ELR (cell line): ENCODE measurements at regions not wholly inside any gene's neighbourhood (a gene's known extent, or its start where the extent isn't known, plus 50 kb on each side); places are given as distances from the start of the nearest gene placed in this dataset.
"Not testable (repeated sequence)": the region's sequence is repeated elsewhere in the genome, so short reads cannot be mapped to it uniquely, and the experiment has no call there.

Source experiments
- DNase-seq: peaks from one replicate; pipeline ENCODE4 v3.0.0-alpha.2; 2015; ENCODE audit warnings: low read depth

DNA sequence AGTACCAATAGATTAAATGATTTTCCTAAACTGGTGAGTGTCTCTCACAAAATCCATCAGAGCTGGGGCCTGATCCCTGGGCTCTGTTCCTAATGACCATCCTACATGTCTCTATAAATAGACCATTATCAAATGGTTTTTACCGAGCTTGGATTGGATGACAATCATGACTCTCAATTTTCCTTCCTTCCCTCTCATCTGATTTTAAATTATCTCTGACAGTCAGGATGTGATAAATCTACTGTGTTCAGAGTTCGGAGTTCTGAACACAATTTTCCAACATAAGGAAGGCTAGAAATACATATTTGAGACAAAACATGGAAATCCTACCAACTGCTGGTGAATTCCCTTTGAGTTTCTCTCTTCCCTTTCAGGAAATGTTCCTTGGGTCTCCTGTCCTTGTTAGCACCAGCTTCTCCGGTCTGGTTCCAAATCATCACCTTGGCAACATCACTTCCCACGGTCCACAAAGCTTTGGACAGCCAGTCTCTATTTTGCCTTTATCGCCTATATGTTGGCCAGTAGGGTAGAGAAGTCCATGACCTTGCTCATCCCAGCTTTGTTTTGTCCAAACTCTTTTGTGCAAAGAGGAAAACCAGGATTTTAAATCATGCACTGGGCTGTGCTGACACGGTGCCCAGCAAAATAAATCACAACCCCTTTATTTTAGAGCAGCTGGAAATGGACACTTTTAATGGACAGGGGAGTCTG lies 139.6 kb upstream of the ITGA6 start:
- DNase-seq = no peak

DNA sequence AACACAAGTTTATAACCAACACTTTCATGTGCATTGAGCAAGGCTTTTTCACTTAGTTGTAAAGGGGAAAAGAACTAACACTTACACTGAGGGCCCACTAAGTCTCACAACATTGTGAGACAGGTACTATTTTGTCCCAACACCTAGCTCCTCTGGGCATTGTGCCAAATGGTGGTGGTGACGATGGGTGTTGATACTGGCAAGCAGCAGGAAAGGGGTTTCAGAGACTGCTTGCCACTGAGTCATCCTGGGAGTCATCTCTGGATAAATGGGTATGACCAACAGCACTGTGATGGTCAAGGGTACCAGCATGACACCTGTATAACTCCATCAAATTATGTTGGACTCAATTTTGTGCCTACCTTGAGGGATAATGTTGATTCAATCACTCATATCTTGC lies 138.8 kb upstream of the ITGA6 start:
- DNase-seq = peak; percentile 78

DNA sequence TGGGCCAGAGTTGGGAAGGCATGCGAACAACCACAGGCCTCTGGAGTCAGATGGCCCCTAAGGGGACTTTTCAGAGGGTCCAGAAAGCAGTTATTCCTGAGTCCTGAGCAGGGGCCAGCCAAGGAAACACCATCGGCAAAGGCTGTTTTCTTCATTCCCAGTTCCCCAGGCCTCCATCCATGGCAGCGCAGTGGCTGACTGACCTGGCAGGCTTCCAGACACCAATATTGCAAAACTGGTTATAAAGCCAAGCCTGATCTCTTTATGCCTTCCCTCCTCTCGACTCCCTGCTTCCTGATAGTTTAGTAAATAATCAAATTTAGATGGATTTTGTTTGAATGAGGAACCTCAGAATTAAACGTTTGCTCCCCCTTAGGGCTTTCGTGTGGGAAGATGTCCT lies 133.4 kb upstream of the ITGA6 start:
- DNase-seq = no peak

DNA sequence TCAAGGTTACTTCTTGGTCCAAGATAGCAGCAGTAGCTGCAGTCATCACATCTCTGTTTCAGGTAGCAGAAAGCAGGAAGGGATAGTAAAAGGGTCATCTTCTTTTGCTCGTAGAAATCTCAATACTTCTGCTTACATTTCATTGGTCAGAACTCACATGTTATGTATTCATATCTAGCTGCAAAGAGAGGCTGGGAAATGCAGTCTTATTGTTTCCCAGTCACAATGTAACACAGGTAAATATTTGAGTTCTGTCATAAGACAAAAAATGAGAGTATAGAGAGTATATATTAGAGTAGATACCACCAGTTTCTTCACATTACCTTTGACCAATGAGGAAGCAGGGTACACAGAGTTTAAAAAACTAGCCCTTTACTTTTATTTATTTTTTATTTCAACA lies 132.4 kb upstream of the ITGA6 start:
- no peak for DNase-seq

DNA sequence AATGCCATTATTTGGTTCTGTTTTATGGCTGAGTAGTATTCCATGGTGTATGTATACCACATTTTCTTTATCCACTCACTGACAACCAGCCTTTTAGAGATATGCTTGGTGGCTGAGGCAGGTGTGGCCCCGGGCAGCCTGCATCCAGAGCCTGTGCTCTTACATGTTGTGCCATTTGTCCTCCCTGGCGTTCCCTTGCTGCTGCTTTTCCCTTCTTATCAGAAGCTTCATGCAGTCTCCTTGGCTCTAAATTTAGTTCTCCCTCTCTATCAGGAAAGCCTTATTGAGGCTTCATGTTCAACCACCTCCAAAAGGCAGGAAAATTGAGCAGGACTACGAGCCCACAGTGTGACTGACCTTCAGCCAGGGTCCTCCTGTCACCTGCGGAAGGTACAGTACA lies 131.7 kb upstream of the ITGA6 start:
- no peak for DNase-seq

DNA sequence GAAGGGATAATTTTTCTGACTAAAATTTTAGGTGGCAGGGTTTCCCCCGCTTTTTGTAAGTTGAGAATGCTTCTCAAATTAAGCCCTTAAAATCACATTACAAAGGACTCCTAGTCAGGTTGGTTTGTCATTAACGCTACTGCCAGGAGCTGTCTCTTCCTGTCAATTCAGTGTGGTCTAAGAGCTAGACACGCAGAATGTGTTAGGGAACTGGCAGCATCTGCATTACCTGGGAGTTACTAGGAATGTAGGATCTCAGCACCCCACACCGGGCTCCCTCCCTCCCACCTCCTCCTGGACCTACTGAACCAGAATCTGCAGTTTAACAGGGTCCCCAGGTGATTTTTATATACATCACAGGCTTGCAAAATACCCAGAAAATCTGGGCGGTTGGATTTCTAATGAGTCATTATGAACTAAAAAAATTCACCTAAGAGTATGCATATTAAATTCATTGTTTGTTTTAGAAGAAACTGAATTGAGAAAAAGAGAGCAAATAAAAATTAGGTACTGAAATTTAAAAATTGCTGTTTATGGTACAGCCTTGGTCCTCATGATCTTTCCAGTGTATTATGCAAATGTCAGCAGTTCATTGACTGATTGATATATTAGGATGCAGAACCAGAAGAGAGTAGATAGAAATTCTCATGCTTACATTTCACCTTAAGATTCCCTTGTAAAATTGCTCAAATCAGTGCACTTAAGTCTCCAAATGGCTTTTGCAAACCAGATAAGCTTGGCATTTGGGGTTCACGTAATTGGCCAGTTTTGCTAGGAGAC lies 130.9 kb upstream of the ITGA6 start:
- no peak for DNase-seq

DNA sequence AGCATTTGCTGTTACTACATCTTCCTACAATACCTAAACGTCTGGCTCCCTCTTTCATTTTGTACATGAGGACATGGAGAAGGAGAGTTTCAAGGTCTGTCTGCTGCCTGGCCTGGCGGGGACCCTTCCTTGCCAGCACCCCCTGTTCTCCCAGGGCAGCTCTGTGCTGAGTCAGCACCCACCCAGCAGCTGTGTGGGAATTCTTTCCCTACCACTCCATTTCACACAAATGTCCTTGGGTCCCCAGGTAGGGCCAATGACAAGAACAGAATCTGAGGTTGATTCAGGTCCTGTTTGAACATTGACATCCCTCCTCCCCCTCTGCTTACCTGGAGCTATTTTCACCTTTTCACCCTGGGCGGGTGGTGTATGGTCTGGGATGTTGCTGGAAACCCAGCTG lies 129.9 kb upstream of the ITGA6 start:
- no peak for DNase-seq

DNA sequence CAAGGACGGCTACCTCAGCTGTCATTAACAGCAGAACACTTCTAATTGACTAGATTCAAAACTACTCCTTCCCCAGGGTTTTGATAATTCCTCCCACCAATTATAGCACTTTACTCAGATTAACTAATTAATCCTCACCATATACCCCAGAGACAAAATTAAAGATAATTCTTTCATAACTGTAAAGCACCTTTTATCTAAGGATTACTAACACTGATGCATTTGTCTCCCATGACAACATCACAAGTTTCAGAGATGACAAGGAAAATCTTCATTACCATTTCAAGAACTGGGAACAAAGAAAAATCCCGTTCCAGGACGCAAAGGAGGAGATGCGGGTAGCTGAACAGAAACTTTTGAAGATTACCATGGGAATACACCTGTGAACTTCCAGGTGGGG lies 129.4 kb upstream of the ITGA6 start:
- no peak for DNase-seq

DNA sequence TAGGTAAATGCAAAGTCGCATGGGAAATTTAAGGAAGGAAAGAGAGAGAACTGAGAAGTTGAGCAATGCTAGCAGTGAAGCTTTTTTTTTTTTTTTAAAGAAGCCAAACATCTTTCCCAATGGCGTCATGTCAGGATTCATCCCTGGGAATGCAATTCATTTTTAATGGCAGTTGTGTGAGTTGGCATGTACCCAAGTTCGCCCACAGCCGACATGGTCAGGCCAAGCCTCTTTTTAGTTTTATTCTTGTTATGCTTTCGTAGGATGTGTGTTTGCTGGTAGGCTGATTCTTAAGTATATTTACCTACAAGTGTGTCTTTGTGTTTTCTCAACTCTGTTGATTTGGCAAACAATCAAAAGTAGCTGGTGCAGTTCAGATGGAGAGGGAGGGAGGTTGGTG lies 127.6 kb upstream of the ITGA6 start:
- DNase-seq = no peak

DNA sequence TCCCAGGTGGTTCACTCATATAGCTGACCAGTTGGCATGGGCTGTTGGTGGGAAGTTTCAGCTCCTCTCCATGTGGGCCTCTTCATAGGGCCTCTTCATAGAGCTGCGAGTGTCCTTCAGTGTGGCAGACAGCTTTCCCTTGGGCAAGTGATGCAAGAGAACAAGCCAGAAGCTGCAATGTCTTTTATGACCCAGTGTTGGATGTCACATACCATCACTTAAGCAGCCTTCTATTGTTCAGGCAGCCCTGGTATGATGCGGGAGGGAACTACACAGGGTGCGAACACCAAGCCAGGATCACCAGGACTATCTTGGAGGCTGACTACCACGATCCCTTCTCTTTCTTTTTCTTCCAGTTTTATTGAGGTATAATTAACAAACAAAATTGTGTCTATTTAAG lies 126.5 kb upstream of the ITGA6 start:
- no peak for DNase-seq

DNA sequence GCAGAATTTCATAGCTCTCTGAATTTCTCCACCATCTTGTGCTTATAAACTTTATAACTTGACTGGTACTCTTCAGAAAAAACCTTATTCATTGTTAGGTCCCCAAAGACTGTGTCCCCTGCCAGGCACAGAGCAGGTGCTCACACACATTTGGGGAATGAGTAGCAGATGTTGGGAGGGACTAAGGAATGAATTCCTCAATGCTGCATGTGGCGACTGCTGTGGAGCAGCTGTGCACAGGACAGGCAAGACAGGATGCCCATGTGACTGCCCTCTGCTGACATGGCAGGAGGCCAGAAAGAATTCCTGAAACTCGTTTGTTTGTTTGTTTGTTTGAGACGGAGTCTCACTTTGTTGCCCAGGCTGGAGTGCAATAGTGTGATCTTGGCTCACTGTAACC lies 122.3 kb upstream of the ITGA6 start:
- DNase-seq = no peak

DNA sequence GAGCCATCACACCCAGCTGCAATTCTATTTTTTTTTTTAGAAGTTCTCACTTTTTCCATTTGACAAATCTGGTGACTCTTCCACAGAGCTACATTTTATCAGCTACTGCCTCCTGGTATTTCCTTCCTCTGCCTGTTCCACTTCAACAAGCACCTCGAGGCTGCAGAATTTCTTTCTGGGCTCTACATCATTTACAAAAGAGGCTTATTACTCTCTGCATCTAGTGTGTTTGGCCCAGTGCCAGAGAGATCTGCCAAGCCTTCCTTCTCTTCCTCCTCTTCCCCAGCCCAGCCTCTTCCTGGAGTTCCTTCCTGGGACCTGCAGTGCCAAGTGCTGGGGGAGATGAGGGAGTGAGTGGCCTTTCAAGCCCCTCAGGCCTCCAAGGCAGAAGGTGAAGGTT lies 119.6 kb upstream of the ITGA6 start:
- DNase-seq = no peak

DNA sequence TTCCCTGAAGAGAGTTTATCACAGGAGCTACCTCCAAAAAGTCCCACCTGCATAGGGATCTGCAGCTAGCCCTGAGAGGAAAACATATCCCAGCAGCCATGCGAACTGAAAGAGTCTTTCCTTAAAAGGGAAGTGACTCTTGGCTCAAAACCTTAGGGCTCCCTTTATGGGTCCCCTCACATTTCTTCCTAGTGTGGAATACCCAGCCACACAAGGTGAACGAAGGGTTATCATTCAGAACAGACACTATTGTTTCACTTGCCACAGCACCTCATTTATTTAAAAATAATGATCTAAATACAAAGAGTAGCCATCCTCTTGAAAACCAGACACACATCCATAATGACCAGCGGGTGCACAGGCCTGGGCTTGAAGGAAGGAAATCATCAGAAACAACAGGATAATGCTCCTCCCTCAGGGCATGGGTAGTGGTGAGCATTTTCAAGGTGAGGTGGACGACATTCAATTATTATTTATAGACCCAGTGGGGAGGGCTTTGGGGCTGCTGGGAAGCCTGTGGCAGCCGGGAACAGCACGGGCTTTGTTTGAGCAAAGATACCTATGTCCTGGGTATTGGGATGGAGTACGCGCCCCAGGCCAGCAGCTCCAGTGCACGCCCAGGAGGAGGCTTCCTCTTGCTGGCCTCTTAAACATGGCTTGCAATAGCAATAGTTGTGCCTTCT lies 119.0 kb upstream of the ITGA6 start:
- DNase-seq = no peak

DNA sequence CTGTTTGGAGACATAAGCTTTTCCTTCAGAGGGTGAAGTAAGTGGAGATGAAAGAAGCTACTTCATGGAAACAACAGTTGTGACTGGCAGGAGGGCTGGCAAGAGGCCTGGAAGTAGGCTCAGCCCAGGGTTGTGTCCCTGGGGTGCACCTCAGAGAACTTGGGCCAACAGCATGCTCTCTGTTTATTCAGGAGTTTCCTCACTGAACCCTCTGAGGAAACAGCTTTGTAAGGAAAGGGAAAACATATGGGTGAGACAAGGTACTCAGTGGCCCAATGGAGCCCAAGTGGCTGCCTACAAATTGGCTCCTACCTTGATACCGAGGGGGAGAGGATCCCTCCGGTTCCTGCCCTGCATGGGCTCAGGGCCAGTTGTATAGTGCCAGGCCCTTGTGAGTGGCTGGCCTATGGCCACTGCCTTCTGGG lies 115.5 kb upstream of the ITGA6 start:
- DNase-seq = no peak

DNA sequence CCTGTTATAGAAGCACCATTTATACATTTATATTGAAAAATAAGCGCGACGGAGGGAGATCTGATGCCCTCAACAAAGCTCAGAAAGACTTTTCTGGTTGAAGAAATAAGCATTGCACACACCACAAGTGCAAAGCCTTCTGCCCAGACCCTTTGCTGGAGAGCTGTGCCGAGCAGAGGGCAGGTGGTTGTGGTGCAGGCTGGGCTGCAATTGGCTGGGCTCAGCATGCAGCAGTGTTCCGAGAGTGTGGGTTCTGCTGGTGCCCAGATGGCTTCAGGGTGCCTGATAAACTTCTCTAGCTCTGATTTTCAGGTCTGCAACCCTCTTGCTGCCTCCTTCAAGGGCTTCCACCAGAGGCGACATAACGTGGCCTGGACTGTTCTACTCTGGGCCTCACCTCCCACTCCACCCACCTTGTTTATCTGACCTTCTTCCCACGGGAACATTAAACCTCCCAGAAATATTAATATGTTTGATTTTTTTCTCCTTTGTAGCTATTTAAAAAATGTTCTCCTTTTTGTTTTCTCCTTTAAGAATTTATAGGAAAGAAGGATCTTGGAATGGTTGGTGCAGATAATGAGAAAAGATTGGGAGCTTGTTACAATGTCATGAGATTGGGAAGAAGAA lies 113.6 kb upstream of the ITGA6 start:
- DNase-seq = no peak

DNA sequence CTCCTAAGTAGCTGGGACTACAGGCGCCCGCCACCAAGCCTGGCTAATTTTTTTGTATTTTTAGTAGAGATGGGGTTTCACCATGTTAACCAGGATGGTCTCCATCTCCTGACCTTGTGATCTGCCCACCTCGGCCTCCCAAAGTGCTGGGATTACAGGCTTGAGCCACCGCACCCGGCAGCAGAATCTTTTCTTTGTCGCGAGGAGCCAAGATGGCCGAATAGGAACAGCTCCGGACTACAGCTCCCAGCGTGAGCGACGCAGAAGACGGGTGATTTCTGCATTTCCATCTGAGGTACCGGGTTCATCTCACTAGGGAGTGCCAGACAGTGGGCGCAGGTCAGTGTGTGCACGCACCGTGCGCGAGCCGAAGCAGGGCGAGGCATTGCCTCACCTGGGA lies 112.3 kb upstream of the ITGA6 start:
- not testable (repeated sequence) for DNase-seq

DNA sequence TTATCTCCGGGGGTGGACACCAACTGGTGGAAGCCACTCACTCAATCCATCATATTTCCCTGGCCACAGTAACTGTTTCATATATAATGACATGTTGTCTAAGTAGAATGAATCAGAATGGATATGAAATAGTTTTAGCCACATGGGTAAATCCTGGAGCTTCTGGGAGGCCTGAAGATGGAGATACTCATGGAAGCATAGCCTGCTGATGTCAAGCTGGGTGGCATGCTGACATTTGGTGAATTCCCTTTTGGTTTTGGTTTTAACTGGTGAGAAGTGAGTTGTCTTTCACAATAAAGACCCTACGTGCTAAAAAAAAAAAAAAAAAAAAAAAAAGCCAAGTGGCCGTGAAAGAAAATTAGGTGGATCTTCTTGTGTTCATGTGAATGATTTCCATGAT lies 105.3 kb upstream of the ITGA6 start:
- no peak for DNase-seq

DNA sequence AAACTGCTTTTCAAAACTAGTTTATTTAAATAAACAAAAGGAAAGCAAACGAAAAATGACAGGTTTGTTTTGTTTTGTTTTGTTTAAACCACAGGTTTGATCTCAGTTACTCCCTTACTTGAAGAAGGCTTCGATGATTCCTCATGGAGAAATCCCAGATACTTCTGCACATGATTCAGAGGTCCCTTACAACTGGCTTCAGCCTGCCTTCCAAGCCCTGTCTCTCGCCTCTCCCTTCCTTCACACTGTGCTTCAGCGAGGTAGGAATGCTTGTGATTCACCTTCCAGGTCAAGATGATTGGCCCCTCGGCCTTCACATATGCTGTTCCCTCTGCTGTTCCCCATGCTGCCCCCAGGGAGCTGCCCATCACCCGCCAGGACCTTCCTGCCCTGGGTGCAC lies 104.1 kb upstream of the ITGA6 start:
- DNase-seq = no peak

DNA sequence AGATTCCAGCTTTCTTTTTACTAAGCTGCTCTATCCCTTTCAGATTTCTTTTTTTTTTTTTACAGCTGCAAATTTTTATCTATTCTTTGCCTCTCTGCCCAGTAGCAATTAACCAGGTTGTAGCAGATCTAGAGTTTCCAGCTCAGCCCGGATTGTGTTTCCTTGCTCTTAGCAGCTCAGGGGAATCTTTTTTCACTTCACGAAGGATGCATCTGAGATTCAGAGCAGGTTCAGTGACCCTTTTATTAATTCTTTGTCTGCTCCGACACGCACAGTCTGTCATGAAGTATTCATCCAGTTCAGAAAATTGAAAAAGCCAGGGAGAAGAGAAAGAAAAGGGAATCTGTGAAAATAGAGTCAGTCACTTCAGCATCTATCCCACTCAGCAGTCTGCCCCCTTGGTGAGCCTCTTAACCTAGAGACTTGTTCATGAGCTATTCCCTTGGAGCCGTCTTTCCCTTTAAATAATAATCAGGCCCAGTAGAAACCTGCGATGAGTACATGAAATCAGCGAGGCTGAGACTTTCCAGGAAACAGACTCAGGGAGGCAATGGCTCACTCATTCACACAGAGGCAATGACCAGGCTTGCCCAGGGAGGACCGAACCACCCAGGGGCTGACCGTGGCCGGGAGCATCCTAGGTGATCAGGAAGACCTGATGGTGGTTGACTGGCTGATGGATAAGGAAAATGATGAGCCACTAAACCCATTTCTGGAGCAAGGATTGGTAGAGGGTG lies 103.4 kb upstream of the ITGA6 start:
- no peak for DNase-seq

DNA sequence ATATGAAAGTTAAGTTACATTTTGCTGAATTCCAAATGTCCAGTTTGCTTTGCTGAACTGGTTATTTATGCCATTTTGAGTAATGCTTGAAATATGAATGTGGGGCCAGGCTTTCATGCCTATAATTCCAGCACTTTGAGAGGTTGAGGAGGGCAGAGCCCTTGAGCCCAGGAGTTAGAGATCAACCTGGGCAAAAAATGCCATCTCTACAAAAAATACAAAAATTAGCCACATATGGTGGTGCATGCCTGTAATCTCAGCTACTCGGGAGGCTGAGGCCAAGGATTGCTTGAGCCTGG lies 101.2 kb upstream of the ITGA6 start:
- no peak for DNase-seq

DNA sequence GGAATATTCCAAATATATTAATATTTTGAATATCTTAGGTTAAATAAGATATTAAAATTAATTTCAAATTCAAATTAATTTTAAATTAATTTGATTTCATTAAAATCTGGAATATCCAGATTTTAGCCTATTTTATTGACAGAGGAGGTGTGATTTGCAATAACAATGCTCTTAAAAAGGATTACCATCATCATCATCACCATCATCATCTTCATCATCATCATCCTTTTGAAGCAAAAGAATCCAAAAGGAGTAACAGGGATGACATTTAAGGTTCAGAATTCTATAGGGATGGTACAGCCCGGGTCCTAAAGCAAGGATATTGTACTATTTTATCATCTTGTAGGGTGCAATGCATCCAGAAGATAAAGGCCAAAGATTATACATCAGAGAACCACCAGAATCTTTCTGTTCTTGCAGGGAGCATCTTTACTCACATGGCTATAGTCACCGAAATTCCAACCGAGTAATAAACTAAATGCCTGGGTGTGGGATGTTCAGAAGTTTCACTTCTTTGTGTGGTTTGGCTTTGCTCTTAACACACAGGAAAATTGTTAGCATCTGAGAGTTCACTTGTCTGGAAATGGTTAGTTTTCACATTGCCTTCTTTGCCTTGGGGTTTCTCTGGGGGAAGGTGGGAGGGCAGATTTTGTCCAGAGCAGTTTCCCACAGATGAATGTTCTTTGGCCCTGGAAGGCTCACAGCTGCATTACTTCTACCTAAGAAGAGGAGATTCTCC lies 99.1 kb upstream of the ITGA6 start:
- no peak for DNase-seq

DNA sequence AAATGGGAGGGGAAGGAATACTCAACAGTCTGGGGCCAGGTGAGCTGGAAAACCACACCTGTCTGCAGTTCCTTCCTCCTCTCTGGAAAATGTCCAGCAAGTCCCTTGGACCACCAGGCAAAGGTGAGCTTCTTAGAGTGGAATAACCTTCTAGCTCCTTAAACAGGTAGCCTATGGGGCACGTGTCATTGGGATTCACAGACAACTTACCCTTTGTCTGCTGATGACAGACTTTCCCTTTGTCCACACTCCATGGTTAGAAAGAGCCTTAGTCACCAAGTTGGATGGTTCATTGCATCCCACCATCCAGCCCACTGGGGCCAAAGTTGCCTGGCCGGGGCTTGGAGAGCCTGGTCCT lies 98.0 kb upstream of the ITGA6 start:
- no peak for DNase-seq
